Breast epithelium (tissue), 3 donors: ENCODE measurements at regions not wholly inside any gene's neighbourhood (a gene's known extent, or its start where the extent isn't known, plus 50 kb on each side); places are given as distances from the start of the nearest gene placed in this dataset.

Experiments used
- POLR2AphosphoS5 ChIP-seq, 3 donors: sonication (generic); formaldehyde crosslinking; IDR thresholded peaks; one replicate each; pipeline ENCODE4 v1.6.1; 2017; ENCODE audit warnings: antibody characterized with exemption in 3 of 3
- TF ChIP-seq, protein P1 (sequence below), 3 donors: fragments of 450-650 bp; IDR thresholded peaks; one replicate each; pipeline ENCODE4 v1.5.1; 2016 to 2017; ENCODE audit warnings: antibody characterized with exemption in 3 of 3, mild to moderate bottlenecking in 3 of 3, moderate library complexity in 3 of 3

DNA sequence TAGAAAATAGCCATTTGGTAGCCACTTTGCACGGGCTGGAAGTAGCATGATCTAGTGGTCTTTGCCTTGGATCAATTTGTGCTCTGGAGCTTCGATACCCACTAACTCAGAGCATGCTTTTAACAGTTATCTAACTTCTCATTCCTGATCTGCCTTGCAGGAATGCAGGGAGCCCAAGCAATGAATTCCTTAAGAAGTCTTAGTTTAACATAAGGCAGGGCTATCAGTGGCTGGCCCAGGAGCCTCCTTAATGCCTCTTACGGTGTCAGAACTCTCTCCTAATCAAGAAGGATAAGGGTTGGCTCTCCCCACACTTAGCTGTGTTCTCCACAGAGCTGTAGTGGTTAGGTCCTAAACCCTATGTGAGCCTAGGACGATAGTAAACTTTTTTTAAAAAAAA lies 95.8 kb upstream of the TBCA start:
- TF ChIP-seq POLR2AphosphoS5 (IDR thresholded peaks at IDR 0.05), result no peak
- TF ChIP-seq, protein P1, sequence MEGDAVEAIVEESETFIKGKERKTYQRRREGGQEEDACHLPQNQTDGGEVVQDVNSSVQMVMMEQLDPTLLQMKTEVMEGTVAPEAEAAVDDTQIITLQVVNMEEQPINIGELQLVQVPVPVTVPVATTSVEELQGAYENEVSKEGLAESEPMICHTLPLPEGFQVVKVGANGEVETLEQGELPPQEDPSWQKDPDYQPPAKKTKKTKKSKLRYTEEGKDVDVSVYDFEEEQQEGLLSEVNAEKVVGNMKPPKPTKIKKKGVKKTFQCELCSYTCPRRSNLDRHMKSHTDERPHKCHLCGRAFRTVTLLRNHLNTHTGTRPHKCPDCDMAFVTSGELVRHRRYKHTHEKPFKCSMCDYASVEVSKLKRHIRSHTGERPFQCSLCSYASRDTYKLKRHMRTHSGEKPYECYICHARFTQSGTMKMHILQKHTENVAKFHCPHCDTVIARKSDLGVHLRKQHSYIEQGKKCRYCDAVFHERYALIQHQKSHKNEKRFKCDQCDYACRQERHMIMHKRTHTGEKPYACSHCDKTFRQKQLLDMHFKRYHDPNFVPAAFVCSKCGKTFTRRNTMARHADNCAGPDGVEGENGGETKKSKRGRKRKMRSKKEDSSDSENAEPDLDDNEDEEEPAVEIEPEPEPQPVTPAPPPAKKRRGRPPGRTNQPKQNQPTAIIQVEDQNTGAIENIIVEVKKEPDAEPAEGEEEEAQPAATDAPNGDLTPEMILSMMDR (IDR thresholded peaks at IDR 0.05), result no peak
